ENCODE measurements at regions not wholly inside any gene's neighbourhood (a gene's known extent, or its start where the extent isn't known, plus 50 kb on each side); places are given as distances from the start of the nearest gene placed in this dataset.
A peak's percentile ranks its signal among the peaks of the same experiment; 100 is the strongest.
"Not testable (repeated sequence)": the region's sequence is repeated elsewhere in the genome, so short reads cannot be mapped to it uniquely, and the experiment has no call there.

- DNase-seq (ENCODE audit: low read depth): no peak
Observed at GRCh38 chr2:88396209-88396608, 56.3 kb downstream of the FOXI3 start.

GRCh38 chr2:88377641-88377991 is 74.9 kb downstream of the FOXI3 start:
- no peak for DNase-seq (ENCODE audit: low read depth)

GRCh38 chr2:88372042-88372441 is 80.5 kb downstream of the FOXI3 start:
- DNase-seq (ENCODE audit: low read depth): no peak

- DNase-seq (ENCODE audit: low read depth): not testable (repeated sequence)
Observed at GRCh38 chr2:88365408-88365807, 87.1 kb downstream of the FOXI3 start.

- DNase-seq (ENCODE audit: low read depth): no peak
Observed at GRCh38 chr2:88355486-88355885, 97.0 kb downstream of the FOXI3 start.

- DNase-seq (ENCODE audit: low read depth): no peak
Observed at GRCh38 chr2:88351249-88351601, 101.3 kb downstream of the FOXI3 start.

GRCh38 chr2:88350331-88351248 is 101.9 kb downstream of the FOXI3 start:
- peak; percentile 30 for DNase-seq (ENCODE audit: low read depth)

- no peak for DNase-seq (ENCODE audit: low read depth)
Observed at GRCh38 chr2:88345842-88346241, 106.7 kb downstream of the FOXI3 start.

- no peak for DNase-seq (ENCODE audit: low read depth)
Observed at GRCh38 chr2:88342749-88343148, 109.7 kb downstream of the FOXI3 start.

GRCh38 chr2:88334418-88334817 is 118.1 kb downstream of the FOXI3 start:
- DNase-seq (ENCODE audit: low read depth): no peak

GRCh38 chr2:88331239-88331638 is 121.3 kb downstream of the FOXI3 start:
- DNase-seq (ENCODE audit: low read depth): no peak

GRCh38 chr2:88329815-88330603 is 122.5 kb downstream of the FOXI3 start:
- DNase-seq (ENCODE audit: low read depth): peak; percentile 86

GRCh38 chr2:88321449-88322248 is 130.8 kb downstream of the FOXI3 start:
- no peak for DNase-seq (ENCODE audit: low read depth)

GRCh38 chr2:88320076-88320773 is 132.3 kb downstream of the FOXI3 start:
- no peak for DNase-seq (ENCODE audit: low read depth)

GRCh38 chr2:88318956-88319330 is 133.6 kb downstream of the FOXI3 start:
- no peak for DNase-seq (ENCODE audit: low read depth)

- DNase-seq (ENCODE audit: low read depth): no peak
Observed at GRCh38 chr2:88318071-88318955, 134.2 kb downstream of the FOXI3 start.

- DNase-seq (ENCODE audit: low read depth): no peak
Observed at GRCh38 chr2:88310787-88311186, 140.6 kb downstream of the THNSL2 start.

- DNase-seq (ENCODE audit: low read depth): peak; percentile 27
Observed at GRCh38 chr2:88307817-88308216, 137.7 kb downstream of the THNSL2 start.

- DNase-seq (ENCODE audit: low read depth): no peak
Observed at GRCh38 chr2:88303865-88304264, 133.7 kb downstream of the THNSL2 start.

GRCh38 chr2:88296247-88296646 is 126.1 kb downstream of the THNSL2 start:
- no peak for DNase-seq (ENCODE audit: low read depth)
